GM12874 (cell line): ENCODE measurements at regions not wholly inside any gene's neighbourhood (a gene's known extent, or its start where the extent isn't known, plus 50 kb on each side); places are given as distances from the start of the nearest gene placed in this dataset.

Experiments used
- CTCF ChIP-seq: IDR thresholded peaks from 2 replicates; pipeline ENCODE4 v1.5.1; 2011; ENCODE audit warnings: low read depth, mild to moderate bottlenecking, control low read depth, low read length, moderate library complexity; ENCODE audit not compliant: insufficient read depth

- no peak for TF ChIP-seq CTCF
These were observed 87.5 kb upstream of the ZFP42 start for GRCh38 chr4:187908079-187908561.

DNA sequence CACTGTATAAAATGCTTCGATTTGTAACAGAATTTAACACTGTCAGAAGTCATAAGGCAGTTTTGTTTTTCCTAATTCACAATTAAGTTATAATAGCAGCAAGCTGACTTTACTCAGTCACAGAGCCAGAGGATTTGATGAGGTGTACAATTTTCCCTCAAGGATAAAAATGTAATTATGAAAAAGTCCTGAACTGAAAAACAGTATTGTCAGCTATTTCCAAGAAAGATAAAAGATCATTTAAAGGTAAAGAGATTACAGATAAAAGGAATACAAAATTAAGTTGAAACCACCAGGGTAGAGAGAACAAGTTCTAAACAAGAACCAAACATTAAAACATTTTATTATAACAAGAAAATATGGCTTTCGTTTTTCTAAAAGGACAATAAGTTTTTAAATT, 86.8 kb upstream of the ZFP42 start:
- no peak for TF ChIP-seq CTCF

DNA sequence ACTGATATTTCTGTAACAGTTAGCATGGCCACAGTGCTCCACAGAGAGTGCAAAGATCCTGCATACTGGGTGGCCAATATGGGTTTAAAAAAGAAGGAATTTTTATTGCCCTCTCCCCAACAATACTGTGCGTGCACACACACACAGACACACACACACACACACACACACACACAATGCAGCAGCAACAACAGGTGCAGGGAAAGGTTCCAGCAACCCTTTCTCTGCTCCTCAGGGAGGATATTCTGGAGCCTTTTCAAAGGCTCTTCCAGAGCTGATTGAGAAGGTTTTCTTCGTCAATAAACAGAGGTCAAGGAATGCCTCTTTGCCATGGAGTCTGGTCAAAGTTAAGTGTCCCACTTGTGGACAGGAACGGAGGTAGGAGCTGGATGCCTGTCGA, 84.8 kb upstream of the ZFP42 start:
- no peak for TF ChIP-seq CTCF

GRCh38 chr4:187919966-187920365, 75.6 kb upstream of the ZFP42 start:
- no peak for TF ChIP-seq CTCF

GRCh38 chr4:187921946-187922623, 73.5 kb upstream of the ZFP42 start:
- TF ChIP-seq CTCF, result no peak

DNA sequence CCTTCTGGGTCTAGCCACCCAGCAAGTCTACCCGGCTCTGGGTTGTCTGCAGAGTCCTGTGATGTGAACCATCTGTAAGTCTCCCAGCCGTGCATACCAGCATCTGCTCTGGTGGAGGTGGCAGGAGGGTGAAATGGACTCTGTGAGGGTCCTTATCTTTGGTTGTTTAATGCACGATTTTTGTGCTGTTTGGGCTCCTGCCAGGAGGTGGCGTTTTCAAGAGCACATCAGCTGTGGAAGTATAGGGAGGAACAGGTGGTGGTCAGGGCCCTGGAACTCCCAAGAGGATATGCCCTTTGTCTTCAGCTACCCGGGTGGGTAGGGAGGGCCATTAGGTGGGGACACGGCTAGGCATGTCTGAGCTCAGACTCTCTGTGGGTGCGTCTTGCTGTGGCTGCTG, 66.5 kb upstream of the ZFP42 start:
- TF ChIP-seq CTCF, result no peak

- TF ChIP-seq CTCF, result no peak
These were observed 60.8 kb upstream of the ZFP42 start for GRCh38 chr4:187934766-187935165.
